Adipose tissue (tissue), 3 donors: ENCODE measurements at regions not wholly inside any gene's neighbourhood (a gene's known extent, or its start where the extent isn't known, plus 50 kb on each side); places are given as distances from the start of the nearest gene placed in this dataset.

ENCODE experiments used
- H3K27ac ChIP-seq: one replicate; pipeline ENCODE4 v1.5.1; 2013; ENCODE audit warnings: low read depth, low read length
- WGBS, 3 donors: extraction: QIAGEN DNeasy Blood & Tissue Kit; methylation state at CpG; one replicate each; pipeline ENCODE4 v1.1.7; 2013; 5-methylcytosine and 5-hydroxymethylcytosine counted together
- donor health status: healthy with polysubstance abuse.
- donor health status: Bipolar disorder and iron deficiency.
- donor health status: healthy.

DNA sequence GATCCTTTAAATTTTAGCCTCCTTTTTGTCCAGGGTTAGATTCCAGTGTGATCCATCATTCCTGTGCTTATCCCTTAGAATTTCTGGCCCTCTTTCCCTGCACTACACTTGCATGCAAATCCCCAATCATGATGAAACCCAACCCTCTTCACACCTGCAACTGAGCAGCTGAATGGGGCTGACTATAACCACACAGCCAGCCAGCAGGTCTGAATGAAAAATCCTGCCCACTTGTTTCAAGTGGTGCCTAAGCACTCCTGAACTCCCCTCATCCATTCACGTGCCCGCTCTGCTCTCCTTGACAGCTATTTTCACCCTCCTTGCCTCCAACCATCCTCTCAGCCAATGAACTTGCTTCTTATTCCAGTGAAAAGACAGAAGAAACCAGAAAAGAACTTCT lies 80.5 kb upstream of the AFF3 start:
- WGBS, 3 donors, result 89 to 94% (median 92%) methylated on average over 2 of the region's 2 CpGs
- no peak overlapping the region for H3K27ac ChIP-seq

DNA sequence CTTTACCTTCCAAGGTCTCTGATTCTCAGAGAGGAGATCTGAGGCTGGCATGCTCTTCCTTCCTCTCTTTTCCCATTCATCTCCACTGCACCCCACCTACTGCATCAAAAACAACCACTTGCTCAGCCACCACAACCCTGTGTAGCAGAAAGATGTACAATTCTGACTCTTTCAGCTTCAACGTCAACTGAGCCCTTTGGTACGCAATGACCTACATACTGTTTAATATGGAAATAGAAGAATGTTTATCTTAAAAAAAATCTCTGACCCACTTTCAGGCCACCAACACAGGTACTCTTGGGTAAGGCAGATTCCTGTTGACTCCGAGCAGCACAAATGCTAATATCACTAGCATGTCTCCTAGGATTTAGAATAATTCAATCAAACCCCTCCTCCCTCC lies 76.2 kb upstream of the AFF3 start:
- no peak overlapping the region for H3K27ac ChIP-seq
- 91 to 96% (median 93%) methylated on average over 3 of the region's 3 CpGs for WGBS, 3 donors

DNA sequence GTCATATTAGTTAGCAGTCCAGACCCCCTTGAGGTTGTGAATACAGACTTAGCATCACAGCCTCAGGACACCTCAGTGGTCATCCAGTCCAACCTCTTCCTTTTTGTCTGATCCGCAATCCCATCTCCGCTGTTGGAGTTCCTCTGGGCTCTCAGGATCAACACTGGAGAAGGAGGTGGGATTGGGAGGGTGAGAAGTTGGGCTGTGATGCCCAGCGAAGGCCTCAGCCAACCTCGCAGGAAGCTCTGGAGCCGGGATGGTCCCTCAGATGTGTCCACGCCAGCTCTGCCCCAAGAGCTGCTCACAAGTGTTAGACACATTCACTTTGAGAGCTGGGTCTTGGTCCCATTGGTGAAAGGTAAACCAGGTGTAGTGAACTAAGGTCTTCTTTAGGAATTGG lies 74.9 kb upstream of the AFF3 start:
- WGBS, 3 donors, result 93 to 97% (median 96%) methylated on average over 6 of the region's 6 CpGs
- no peak overlapping the region for H3K27ac ChIP-seq

DNA sequence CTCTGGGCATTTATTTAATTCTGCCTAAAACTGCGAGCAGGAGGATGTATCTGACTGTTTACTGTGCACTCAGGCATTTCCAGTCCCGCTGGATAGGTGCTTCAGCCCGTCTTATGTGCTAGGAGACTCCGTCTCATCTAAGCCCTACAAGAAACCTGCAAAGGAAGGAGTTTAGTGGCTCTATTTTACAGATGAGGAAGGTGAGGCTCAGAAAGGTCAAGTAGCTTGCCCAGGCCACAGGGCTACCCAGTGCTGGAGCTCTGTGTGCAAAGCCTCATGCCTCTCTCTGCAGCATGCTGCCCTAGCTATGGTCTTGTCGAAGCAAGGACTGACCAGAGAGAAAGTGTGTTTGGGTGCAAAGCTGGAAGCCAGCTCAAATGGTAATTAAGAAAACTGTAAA lies 73.6 kb upstream of the AFF3 start:
- no peak overlapping the region for H3K27ac ChIP-seq
- 91 to 95% (median 93%) methylated on average over 5 of the region's 5 CpGs for WGBS, 3 donors

DNA sequence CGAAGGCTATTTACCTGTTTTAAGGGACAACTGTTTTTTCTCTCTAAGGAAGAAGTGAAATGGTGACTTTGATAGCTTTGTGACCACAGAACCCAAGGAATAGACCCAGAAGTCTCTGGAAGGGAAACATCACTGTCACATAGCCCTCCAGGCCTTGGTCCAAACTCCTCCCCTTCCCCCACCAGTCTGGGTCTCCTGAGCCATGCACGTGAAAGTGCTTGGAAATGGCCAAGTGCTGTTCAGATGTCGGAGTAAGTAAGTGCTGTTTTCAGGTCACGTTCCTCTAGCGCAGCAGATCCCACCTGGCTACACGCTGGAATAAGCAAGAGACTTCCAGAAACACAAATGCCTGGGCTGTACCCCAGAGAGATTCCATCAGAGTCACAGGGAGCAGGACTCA lies 73.0 kb upstream of the AFF3 start:
- no peak overlapping the region for H3K27ac ChIP-seq
- WGBS, 3 donors, result 74 to 85% (median 82%) methylated on average over 6 of the region's 6 CpGs

DNA sequence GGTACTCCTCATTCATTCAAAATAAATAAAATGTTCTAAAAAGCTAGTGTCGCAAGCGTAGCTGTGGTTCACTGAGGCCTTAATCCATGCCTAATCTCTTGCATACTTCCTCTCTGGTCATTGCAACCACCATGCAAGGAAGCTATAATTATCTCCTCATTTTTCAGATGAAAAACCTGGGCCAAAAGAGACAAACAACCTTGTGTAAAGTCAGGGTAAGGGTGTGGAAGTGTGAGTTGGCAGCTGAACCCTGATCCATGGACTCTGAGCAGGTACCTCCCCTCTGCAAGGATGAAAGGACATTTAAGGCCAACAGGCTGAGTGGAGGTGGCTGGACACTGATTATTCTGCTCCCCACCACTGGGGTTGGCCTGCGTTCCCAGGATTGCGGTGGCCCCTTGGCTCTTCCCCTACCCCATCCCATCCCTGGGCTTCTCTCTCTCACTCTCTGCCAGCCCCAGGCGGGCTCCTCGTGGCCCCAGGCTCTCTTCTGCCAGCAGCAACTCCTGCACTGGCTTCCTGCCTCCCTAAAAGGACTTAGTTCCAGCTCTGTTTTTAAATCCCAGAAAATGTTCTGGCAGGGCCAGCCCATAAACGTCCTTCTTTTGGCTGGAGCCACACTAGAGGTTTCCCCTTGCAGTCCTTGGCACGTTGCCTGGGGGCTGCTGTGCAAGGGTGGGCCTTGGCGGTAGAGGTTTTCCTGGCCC lies 72.0 kb upstream of the AFF3 start:
- no peak overlapping the region for H3K27ac ChIP-seq
- 31 to 58% (median 35%) methylated on average over 9 of the region's 9 CpGs for WGBS, 3 donors

DNA sequence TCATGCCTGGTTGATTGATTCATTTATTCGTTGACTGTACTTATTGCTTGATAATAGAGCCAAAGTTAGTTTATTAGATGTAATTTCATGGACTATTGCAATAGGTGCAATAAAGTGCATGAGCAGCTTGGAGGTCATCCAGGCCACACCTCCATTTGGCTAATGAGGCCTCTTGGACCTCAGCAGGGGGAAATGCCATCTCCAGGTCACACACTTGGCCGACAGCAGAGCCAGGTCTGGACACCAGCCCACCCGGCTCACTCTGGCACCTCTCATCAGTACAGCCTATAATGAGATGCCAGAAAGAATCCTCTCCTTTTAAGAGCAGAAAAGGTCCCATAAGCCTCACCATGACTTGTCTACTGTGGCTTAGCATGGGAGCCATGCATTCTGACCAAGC lies 71.2 kb upstream of the AFF3 start:
- 64 to 69% (median 66%) methylated on average over 3 of the region's 3 CpGs for WGBS, 3 donors
- H3K27ac ChIP-seq, result no peak overlapping the region

DNA sequence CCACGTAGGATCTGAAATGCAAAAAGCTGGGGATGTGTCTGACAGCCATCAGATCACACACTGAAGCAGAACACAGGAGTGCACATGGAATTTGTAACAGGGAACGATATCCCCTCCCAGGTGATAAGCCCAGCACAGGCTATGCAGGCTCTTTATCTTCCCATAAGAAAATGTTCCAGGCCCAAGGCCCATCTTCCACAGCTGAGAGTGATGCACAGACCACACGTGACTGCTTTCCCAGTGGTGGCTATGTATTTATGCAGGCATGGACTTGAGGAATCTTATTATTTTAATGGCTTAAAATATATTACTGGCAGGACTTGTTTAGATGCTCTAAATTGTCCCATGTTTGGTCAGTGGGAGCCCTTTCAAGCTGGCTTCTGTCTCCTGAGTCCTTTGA lies 70.5 kb upstream of the AFF3 start:
- no peak overlapping the region for H3K27ac ChIP-seq
- WGBS, 3 donors, result 79 to 92% (median 89%) methylated on average over 3 of the region's 3 CpGs

DNA sequence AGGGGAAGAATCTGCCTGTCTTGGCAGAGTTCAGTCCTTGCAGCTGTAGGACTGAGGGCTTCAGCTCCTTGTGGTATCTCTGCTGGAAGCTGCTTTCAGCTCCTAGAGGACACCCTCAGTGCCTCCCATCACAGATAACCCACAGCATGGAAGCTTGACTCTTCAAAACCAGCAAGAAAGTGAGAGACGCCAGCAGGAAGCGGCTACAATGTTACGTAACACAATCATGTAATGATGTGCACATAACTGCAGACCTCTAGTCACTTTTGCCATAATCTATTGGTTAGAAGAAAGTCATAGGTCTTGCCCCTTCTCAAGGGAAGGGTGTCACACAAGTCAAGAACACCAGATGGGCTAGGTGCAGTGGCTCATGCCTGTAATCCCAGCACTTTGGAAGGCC lies 69.1 kb upstream of the AFF3 start:
- 48 to 93% (median 54%) methylated on average over 3 of the region's 3 CpGs for WGBS, 3 donors
- no peak overlapping the region for H3K27ac ChIP-seq

DNA sequence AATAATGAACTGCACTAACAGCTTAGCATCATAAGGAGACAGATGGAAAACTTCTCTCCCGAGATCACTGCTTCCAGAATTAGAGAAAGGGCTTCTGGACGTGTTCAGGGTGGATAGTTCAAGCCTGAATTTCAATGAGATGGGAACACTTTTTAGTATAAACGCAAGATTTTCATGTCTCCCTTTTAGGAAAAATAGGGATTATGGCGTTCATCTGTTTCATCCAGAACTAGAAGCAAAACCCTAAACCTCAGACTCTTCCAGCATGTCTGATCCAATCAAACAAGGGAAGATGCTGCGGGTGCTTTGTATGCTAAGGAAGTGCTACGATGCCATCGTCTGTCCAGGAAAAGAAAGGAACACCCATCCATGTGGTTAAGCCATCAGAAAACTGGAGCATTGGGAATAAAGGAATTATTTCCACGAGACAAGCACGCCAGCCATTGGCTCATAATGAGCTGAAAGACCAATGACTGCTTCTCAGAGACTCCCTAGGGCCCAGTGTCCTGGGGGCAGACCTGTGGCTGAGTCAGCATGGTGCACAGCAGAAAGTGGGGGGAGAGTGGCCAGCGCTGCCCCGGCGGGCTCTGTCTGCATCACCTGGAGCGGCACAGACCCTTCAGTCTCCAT lies 65.9 kb upstream of the AFF3 start:
- 76 to 82% (median 82%) methylated on average over 13 of the region's 13 CpGs for WGBS, 3 donors
- H3K27ac ChIP-seq, result no peak overlapping the region

DNA sequence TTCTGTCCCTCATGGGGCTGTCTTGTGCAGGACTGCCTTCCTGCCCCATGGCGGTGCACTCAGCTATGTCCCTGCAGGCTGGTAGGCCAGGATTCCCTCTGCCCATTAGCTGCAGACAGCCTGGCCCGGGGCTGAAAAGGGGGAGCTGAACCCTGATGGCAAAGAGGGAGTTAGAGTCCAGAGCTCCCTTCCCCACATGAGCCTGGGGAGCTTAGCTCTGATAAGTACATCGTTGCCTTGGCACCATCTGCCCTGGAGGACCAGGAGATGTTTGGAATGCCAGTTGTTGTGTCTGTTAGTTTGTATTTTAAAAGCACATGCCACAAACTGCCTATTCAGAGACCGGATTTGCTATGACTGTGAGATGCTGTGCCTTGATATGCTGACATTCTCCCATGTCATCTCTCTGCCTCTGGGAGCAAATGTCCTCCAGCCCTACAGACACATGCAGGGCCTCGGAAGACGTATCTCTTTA lies 65.1 kb upstream of the AFF3 start:
- no peak overlapping the region for H3K27ac ChIP-seq
- 67 to 80% (median 79%) methylated on average over 6 of the region's 6 CpGs for WGBS, 3 donors

DNA sequence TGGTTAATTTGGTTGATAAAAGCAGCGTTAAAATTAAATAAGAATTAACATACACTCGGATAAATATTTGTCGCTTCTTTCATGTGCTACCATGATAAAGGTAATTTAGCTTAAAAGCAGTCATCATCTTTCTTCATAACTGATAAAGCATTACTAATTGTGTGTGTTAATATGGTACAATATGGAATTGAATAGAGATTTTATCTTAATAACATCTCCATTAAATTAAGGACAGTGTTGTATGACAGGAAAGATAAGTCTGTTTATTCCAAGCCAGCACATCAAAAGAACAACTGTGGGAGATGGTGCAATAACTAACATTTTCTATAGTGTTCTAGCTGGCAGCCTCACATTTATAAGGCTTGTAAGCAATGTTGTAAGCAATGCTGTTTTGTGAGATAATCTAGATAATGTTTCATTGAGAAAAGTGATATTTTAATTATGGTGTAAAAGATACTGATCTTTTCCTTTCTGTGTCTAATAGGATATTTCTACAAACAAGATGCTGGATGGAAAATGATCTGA lies 64.4 kb upstream of the AFF3 start:
- no peak overlapping the region for H3K27ac ChIP-seq
- 88 to 96% (median 95%) methylated on average over 3 of the region's 3 CpGs for WGBS, 3 donors

DNA sequence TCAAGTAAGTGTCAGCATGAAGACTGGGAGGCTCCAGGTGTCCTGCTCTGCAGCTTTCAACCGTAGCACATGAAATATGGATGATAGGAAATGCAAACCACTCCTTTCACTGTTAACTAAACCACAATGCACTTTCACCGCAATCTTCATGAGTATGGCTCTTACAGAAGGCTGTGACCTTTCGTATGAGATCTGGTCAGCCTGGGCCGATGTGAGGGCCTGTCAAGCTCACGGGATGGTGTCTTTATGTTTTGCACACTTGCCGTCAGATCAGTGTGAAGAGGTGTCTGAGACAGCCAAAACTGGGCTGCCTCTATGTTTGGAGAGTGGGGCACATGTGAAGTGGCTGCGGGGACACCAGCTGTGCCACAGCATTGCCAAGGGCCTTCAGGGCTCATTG lies 62.8 kb upstream of the AFF3 start:
- 67 to 75% (median 70%) methylated on average over 7 of the region's 7 CpGs for WGBS, 3 donors
- no peak overlapping the region for H3K27ac ChIP-seq

DNA sequence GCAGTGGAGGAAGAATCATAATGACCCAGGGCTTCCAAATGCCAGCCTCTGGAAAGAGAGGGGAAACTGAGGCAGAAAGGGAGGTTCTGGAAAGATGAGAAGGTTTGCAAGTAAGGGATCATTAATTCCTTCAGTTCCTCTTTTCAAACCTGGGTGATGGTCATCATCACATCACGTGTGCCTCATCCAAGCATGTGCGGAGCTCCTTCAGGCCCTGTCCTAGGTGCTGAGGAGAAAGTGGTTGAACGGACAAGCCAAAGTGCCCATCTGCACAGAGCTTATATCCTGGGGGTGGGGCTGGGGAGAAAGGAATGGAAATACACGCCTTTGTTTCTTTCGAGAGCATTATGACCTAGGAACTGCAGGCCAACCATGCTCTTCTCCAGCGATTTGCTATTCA lies 60.2 kb upstream of the AFF3 start:
- H3K27ac ChIP-seq, result no peak overlapping the region
- WGBS, 3 donors, result 85 to 93% (median 90%) methylated on average over 6 of the region's 6 CpGs

DNA sequence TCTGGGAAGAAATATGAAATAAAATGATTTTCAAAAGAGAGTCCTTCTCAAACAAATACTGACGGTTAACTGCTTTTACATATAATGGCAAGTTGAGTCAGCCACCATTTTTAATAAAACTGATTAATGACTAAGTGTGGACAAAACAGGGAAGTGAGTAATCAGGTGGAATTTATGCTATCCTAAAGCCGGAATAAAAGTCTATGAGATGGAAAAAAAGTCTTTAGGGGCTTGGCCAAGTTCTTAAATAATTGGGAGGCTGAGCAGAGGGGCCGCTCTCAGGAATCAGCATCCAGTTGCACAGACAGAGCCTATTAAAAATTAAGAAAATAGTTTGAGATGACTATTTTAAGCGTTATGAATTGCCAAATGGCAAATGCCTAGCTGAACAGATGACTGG lies 58.6 kb upstream of the AFF3 start:
- 85 to 91% (median 90%) methylated on average over 4 of the region's 4 CpGs for WGBS, 3 donors

DNA sequence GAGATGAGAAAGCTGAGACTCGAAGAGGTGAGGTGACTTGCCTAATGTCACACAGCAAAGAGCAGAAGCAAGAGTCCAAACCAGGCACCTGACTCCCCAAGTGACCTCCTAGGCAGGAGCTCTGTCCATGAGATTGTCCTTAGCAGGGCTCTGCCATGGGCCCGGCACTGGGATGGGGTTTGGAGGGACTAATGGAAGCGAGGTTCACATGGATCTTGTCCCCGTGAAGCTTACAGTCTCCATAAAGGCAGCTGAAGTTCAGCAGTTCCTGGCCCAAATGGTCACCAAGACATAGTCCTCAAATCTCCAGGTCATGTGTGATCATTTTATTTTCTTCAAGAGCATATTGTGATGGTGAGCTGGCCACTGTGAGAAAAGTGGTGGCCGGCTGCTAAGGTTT lies 57.0 kb upstream of the AFF3 start:
- H3K27ac ChIP-seq, result no peak overlapping the region
- WGBS, 3 donors, result 89 to 96% (median 94%) methylated on average over 5 of the region's 5 CpGs

More for the DNA sequence above, 58.6 kb upstream of the AFF3 start:
- no peak overlapping the region for H3K27ac ChIP-seq

DNA sequence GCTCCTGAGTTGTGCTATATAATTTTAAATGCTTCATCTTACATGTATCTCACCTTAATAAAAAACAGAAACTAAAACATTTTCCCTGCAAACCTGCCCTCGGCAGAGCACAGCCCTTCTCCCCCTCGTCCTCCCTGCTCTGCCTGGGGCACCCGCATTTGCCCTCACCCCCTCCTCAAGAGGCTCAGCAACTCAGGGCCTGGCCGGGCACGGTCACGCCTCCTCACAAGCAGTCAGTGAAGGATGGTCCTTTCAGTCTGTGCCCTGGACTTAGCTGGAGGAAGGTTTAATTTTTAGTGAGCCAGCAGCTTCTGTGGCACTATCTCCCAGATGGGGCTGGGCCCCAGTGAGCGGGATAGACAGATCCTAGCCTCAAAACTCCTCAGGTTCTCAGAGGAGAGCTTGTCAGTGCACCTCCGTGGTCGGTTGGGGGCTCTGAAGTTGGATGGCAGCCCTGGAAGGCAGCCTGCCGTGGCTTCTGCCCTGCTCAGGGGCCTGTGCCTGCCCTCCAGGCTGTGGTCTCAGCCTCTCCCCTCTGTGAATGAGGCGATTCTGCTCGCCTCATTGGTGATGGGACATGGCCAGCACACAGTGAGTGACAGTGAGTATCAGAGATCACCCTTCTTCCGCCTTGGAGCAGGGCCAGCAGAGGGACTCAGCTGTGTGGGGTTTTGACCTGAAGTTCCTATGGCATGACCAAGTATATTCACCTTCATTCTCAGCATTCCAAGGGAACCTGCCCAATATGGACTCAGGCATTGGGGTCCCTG lies 56.3 kb upstream of the AFF3 start:
- 82 to 85% (median 83%) methylated on average over 13 of the region's 13 CpGs for WGBS, 3 donors
- H3K27ac ChIP-seq, result no peak overlapping the region

DNA sequence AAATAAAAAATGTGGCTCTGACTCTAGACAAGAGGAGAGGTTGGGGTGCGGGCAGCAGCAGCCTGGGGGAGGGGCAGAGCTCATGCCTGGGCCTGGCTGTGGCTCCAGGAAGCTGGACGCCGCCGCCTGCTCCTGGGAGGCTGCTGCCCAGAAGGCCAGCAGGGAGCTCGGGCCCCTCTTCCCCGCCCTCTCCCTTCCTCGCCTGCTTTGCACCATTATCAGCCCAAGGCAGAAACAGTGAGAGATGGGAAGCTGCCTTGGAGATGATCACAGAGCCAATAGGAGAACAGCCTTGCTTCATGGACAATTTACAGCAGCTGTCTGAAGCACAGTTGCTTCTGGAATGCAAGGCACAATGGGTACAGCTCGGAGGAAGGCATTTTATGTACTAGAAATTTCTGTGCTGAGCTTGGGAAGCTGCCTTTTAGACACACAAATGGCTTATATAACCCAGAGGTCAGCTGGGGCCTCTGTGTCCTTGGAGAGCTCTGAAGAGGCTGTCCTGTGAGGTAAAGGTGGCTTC lies 55.3 kb upstream of the AFF3 start:
- 44 to 52% (median 45%) methylated on average over 6 to 8 of the region's 8 CpGs for WGBS, 3 donors
- H3K27ac ChIP-seq, result peak overlapping the region; percentile 11
